ENCODE measurements at regions not wholly inside any gene's neighbourhood (a gene's known extent, or its start where the extent isn't known, plus 50 kb on each side); places are given as distances from the start of the nearest gene placed in this dataset.

GRCh38 chr5:158080112-158080511 is 221.2 kb upstream of the CLINT1 start:
- intact Hi-C loops (cut with micrococcal nuclease), result no loop called here

GRCh38 chr5:158079097-158079496 is 220.2 kb upstream of the CLINT1 start:
- no TSS peak for BruUV-seq (replicated peaks)
- TF ChIP-seq CTCF (IDR thresholded peaks at IDR 0.05; ENCODE audit: unreplicated experiment), result no peak
- intact Hi-C loops (cut with micrococcal nuclease), result loop anchor here (5.0 kb wide), 1 partner anchor 317 kb away; no protein-coding TSS in a partner anchor
- no peak for DNase-seq (ENCODE audit: unreplicated experiment)
- no peaks in the 10 kb centered on the region for H3K9me3 Mint-ChIP-seq (ENCODE audit: unreplicated experiment)
- H3K4me1 Mint-ChIP-seq (ENCODE audit: insufficient read depth, unreplicated experiment), result peaks cover 8% of the 10 kb centered on the region
- no peak overlapping the region for H3K4me3 Mint-ChIP-seq (ENCODE audit: unreplicated experiment)
- H3K27me3 Mint-ChIP-seq (ENCODE audit: insufficient read depth, unreplicated experiment), result no peaks in the 10 kb centered on the region
- ChIA-PET POLR2A (no interaction called here), CTCF (interaction anchor here (0.6 to 2.2 kb wide), 5 partner anchors 16 to 1028 kb away, joined by 3 to 10 read pairs (median 6); no protein-coding TSS in a partner anchor)
- H3K27ac Mint-ChIP-seq (ENCODE audit: low read depth, unreplicated experiment), result no peak overlapping the region
- H3K36me3 Mint-ChIP-seq (ENCODE audit: insufficient read depth, unreplicated experiment), result no peaks in the 10 kb centered on the region

More at GRCh38 chr5:158080112-158080511, 221.2 kb upstream of the CLINT1 start:
- Mint-ChIP-seq H3K4me3 (ENCODE audit: unreplicated experiment) (no peak overlapping the region), H3K36me3 (ENCODE audit: insufficient read depth, unreplicated experiment) (no peaks in the 10 kb centered on the region), H3K9me3 (ENCODE audit: unreplicated experiment) (no peaks in the 10 kb centered on the region), H3K27ac (ENCODE audit: low read depth, unreplicated experiment) (no peak overlapping the region), H3K4me1 (ENCODE audit: insufficient read depth, unreplicated experiment) (peaks cover 17% of the 10 kb centered on the region), H3K27me3 (ENCODE audit: insufficient read depth, unreplicated experiment) (no peaks in the 10 kb centered on the region)
- TF ChIP-seq CTCF (IDR thresholded peaks at IDR 0.05; ENCODE audit: unreplicated experiment), result no peak
- DNase-seq (ENCODE audit: unreplicated experiment), result no peak
- ChIA-PET POLR2A (interaction anchor here (1.2 kb wide), 1 partner anchor 20 kb away, joined by 3 read pairs; no protein-coding TSS in a partner anchor), CTCF (interaction anchor here (0.6 to 2.2 kb wide), 13 partner anchors 12 to 1053 kb away, joined by 3 to 10 read pairs (median 3); no protein-coding TSS in a partner anchor)
- no TSS peak for BruUV-seq (replicated peaks)

- ChIA-PET POLR2A (interaction anchor here (0.6 to 1.9 kb wide), 19 partner anchors 9 to 1057 kb away, joined by 3 to 13 read pairs (median 4); no protein-coding TSS in a partner anchor), CTCF (interaction anchor here (0.5 to 8.4 kb wide), 117 partner anchors 9 to 1534 kb away, joined by 3 to 190 read pairs (median 4); no protein-coding TSS in a partner anchor)
- Mint-ChIP-seq H3K9me3 (ENCODE audit: unreplicated experiment) (no peaks in the 10 kb centered on the region), H3K4me3 (ENCODE audit: unreplicated experiment) (no peak overlapping the region), H3K27ac (ENCODE audit: low read depth, unreplicated experiment) (peak overlapping the region; percentile 61), H3K27me3 (ENCODE audit: insufficient read depth, unreplicated experiment) (no peaks in the 10 kb centered on the region), H3K4me1 (ENCODE audit: insufficient read depth, unreplicated experiment) (peaks cover 7% of the 10 kb centered on the region), H3K36me3 (ENCODE audit: insufficient read depth, unreplicated experiment) (no peaks in the 10 kb centered on the region)
- BruUV-seq (replicated peaks), result no TSS peak
- DNase-seq (ENCODE audit: unreplicated experiment), result peak; percentile 73
- intact Hi-C loops (cut with micrococcal nuclease), result loop anchor here (1.0 to 5.0 kb wide), 7 partner anchors 61 to 1058 kb away; no protein-coding TSS in a partner anchor
- peak; percentile 91 for TF ChIP-seq CTCF (IDR thresholded peaks at IDR 0.05; ENCODE audit: unreplicated experiment)
Observed at GRCh38 chr5:158074992-158075769, 216.2 kb upstream of the CLINT1 start.

- intact Hi-C loops (cut with micrococcal nuclease), result loop anchor here (2.0 kb wide), 1 partner anchor 80 kb away; no protein-coding TSS in a partner anchor
- Mint-ChIP-seq H3K4me3 (ENCODE audit: unreplicated experiment) (no peak overlapping the region), H3K4me1 (ENCODE audit: insufficient read depth, unreplicated experiment) (peaks cover 7% of the 10 kb centered on the region), H3K27me3 (ENCODE audit: insufficient read depth, unreplicated experiment) (no peaks in the 10 kb centered on the region), H3K9me3 (ENCODE audit: unreplicated experiment) (no peaks in the 10 kb centered on the region), H3K27ac (ENCODE audit: low read depth, unreplicated experiment) (no peak overlapping the region), H3K36me3 (ENCODE audit: insufficient read depth, unreplicated experiment) (no peaks in the 10 kb centered on the region)
- CTCF ChIA-PET, result interaction anchor here (0.5 to 8.4 kb wide), 95 partner anchors 10 to 1535 kb away, joined by 3 to 190 read pairs (median 5); no protein-coding TSS in a partner anchor
- POLR2A ChIA-PET, result interaction anchor here (0.6 to 1.9 kb wide), 13 partner anchors 9 to 1032 kb away, joined by 3 to 13 read pairs (median 5); no protein-coding TSS in a partner anchor
- no peak for TF ChIP-seq CTCF (IDR thresholded peaks at IDR 0.05; ENCODE audit: unreplicated experiment)
- DNase-seq (ENCODE audit: unreplicated experiment), result no peak
- no TSS peak for BruUV-seq (replicated peaks)
Observed at GRCh38 chr5:158074597-158074991, 215.6 kb upstream of the CLINT1 start.
